ENCODE measurements at regions not wholly inside any gene's neighbourhood (a gene's known extent, or its start where the extent isn't known, plus 50 kb on each side); places are given as distances from the start of the nearest gene placed in this dataset.
"Not testable (repeated sequence)": the region's sequence is repeated elsewhere in the genome, so short reads cannot be mapped to it uniquely, and the experiment has no call there.

GRCh38 chr14:106770158-106770672 is 1243.8 kb downstream of the TMEM121 start:
- not testable (repeated sequence) for TF ChIP-seq PATZ1 (CRISPR knock-in tag; IDR thresholded peaks at IDR 0.05; ENCODE audit: borderline replicate concordance); ESRRG (CRISPR knock-in tag; IDR thresholded peaks at IDR 0.05); ZNF8 (CRISPR knock-in tag; IDR thresholded peaks at IDR 0.05); BACH2 (CRISPR knock-in tag; IDR thresholded peaks at IDR 0.05; ENCODE audit: borderline replicate concordance); ZC3H10 (CRISPR knock-in tag; IDR thresholded peaks at IDR 0.05); ZFP30 (CRISPR knock-in tag; IDR thresholded peaks at IDR 0.05); PPARA (CRISPR knock-in tag; IDR thresholded peaks at IDR 0.05; ENCODE audit: borderline replicate concordance); ZFP3 (CRISPR knock-in tag; IDR thresholded peaks at IDR 0.05); ARNTL (CRISPR knock-in tag; IDR thresholded peaks at IDR 0.05; ENCODE audit: borderline replicate concordance, low read depth)
